ENCODE measurements at regions not wholly inside any gene's neighbourhood (a gene's known extent, or its start where the extent isn't known, plus 50 kb on each side); places are given as distances from the start of the nearest gene placed in this dataset.

DNA sequence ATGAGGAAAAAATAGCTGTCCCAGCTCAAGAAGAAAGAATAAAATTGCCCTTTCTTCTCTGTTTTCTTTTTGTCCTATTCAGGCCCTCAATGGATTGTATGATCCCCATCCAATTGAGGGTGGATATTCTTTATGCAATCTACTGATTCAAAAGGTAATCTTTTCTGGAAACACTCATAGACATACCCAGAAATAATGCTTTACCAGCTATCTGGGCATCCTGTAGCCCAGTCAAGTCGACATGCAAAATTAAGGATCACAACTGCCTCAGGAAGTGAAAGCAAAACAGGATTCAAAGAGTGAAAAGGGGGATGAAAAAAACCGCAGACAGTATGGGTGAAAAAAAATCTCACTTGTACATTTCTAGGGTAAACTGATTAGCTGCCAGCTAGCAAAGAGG, 410.1 kb downstream of the TBC1D32 start:
- no peak for DNase-seq

DNA sequence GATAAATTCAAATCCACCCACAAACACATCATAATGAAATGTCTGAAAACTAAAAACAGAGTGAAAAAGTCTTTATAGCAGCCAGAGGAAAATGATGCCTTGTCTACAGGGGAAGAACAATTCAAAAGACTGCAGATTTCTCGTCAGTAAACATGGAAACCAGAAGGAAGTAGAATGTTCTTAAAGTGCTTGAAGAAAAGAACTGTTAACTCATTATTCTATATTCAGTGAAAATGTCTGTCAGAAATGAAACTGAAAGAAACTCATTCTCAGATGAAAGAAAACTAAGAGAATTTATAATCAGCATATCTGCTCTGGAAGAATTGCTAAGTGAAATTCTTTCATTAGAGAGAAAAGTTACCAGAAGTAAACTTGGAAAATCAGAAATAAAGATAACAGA, 416.1 kb downstream of the TBC1D32 start:
- DNase-seq = no peak

DNA sequence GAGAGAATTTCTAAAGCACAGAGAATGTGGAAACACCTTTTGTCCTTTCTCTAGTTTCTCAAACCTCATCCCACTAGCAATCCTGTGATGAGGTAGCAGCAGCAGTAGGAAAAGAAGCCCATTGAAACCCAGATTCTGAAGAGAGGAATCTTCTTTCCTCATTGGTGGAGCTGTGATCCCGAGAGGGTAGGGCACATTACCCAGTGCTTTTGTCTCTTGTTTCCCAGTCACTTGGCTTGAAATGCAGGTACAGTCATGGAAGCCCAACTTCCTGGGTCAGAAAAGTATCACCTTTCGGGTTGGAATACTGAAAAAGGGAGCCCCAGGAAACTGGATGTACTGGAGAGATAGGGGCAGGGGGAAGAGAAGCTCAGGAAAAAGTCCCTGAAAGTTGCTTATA, 417.4 kb downstream of the TBC1D32 start:
- no peak for DNase-seq

DNA sequence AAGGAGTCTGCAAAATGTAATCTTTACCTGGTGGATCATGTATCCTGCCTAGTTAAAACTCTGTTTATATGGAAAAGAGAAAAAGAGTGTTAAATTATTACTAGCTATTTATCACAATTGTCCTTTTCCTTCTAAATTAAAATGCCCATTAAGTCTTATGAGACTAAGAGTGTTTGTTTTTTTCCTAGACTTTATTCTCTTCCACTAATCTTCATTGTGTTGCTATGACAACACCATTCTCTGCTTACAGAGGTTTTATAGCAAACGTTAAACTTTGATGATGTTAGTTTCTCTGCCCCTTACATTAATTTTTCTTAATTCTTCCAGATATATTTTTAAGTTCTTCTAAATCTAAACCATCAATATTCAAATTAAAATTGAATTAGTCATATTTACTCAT, 420.8 kb downstream of the TBC1D32 start:
- no peak for DNase-seq

DNA sequence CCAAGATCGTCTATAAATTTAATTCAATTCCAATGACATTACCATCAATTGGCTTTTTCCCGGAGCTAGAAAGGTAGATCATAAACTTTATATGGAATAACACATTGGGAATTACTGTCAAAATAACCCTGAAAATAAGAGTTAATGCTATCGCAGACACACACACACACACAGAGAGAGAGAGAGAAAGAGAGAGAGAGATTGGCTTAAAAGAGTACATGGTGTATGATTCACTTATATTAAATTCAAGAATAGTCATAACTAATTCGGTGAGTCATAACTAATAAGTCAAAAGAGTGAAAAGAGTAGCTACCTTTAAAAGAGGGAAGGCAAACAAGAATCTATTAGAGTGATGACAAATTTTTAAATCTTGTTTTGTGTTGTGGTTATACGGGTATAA, 425.5 kb downstream of the TBC1D32 start:
- DNase-seq = no peak

DNA sequence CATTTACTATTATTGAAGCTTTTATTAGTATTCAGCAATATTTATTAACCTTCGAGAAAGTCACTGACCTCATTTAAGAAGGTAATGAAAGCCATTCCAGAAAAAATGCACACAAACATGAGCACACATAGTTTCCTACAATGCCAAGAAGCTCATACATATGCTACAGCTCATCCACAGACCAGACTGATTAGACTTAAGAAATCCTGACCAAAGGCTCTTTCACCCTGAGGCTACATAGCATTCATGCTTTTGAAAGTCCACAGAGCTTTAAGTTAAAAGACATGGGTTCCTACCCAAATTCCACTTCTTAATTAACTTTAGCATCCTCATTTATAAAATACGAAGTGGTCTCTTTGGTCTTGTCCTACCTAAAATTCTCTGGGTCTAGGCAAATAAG, 430.4 kb downstream of the TBC1D32 start:
- DNase-seq = no peak

DNA sequence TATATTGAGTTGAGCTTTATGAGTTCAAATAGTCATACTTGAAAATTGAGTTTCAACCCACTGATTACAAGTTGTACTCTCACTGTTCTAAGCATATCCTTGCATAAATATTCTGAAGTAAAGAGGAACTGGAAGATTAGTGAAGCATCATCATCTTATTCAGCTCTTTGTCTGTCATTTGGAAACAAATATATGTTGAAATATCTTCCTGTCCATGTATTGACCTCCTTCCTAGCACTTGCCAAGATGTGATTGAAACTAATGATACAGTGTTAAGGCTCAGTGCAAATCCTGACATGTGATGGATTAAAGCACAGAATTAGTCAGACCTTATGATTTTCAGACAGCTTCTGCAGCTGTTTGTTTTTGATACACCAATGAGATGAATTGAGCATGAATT, 434.3 kb downstream of the TBC1D32 start:
- no peak for DNase-seq

DNA sequence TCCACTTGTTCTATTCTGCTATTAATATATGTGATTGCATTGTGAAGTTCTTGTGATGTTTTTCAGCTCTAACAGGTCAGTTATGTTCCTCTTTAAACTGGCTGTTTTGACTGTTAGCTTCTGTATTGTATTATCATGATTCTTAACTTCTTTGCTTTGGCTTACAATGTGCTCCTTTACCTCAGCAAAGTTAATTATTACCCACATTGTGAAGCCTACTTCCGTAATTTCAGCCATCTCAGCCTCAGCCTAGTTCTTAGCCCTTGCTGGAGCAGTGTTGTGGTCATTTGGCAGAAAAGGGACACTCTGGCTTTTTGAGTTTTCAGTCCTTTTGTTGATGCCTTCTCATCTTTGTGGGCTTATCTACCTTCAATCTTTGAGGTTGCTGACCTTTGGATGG, 440.2 kb downstream of the TBC1D32 start:
- DNase-seq = no peak

DNA sequence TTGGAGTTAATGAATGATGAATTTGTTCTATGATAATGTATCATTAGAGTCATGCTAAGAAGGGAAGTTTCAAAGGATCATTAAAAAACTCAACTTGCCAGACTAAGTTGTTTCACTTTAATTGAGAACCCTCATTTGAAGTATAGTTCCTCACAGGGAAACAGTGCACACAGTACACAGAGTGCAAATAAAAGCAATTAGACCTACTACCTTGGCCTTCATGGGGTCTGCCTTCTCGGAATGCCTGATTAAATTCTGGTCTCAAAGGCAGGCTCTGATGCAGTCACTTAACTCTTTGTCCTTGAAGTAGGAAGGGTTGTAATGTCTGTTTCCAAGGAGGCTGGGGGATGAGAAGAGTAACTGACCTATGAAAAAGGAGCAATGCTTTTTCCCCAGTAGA, 457.3 kb downstream of the TBC1D32 start:
- DNase-seq = no peak

DNA sequence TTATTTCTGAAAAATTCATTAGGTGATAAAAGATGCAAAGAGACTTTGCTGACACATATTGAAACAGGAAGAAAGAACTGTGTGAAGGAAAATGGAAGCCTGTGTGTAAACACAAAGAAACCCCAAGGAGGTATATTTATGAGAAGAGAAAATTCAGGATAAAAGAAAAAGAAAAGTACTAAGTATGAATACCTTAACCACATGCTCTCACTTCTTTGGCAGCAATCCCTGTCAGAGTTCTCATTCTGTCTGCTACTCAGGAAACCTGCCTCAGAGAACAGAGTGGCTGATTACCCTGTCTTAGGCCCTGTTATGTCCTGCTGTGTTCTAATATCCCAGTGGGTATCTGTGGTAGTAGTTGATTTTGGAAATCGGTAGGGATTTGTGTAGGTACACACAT, 457.9 kb downstream of the TBC1D32 start:
- DNase-seq = no peak

DNA sequence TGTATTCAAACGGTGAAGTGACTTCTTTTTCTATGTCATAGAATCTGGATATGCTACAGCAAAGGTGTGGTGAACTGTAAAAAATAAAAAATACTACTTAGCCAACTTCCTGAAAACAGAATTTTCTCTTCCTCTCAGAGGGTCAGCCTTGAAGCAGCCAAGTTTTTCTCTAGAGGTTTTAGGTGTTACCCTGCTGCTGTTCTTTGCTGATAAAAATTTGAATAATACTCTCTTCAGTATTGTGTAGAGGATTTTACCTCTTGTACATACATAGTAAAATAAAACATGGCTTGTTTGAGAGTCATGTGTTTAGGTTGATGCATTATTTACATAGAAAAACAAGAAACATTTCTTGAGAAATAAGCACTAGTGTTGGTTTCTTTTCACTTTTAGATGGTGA, 458.4 kb downstream of the TBC1D32 start:
- DNase-seq = no peak

DNA sequence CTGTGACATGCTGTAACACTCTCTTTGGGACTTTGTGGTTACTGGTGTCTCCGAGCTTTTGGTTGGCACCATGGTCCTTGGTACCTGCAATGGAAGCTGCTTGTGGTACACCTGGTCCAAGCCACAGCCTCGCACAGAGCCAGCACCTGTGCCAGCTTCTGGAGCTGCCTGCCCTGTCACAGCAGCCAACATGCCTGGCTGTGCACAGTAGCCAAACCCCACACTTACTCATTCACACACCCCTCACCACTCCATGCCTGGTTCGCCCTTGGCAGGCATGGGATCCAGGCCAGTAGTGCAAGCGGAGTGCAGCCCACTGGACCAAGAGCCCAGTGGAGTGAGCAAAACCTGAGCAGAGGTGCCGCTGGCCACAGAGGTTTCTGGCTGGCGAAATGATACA, 459.9 kb downstream of the TBC1D32 start:
- DNase-seq = no peak

DNA sequence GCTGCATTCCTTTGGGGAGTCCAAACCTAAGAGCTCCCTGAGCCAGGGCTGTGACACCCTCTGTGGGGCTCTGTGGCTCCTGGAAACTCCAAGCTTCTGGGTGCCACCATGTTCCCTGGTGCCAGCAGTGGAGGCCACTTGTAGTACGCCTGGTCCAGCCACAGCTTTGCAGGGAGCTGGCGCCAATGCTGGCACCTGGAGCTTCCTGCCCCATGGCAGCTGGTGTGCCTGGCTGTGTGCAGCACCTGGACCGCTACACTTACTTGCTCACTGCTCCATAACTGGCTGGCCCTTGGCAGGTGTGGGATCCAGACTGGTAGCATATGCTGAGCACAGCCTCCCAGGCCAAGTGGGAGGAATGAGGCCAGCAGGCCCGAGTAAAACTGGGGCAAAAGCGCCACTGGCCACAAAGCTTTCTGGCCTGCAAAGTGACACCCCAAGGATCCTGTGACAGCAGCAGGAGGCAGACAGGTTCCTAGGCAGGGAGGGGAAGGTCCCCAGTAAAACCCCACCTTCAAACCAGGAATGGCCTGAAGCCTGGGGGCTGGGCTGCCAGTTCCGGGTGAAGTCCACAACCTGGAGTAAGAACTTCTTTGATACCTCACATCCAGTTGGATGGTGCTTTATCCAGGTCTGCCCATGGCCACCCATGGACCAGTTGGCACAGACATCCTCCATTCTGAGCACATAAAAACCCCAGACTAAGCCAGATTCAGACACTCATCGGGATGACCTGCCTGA, 461.0 kb downstream of the TBC1D32 start:
- no peak for DNase-seq

DNA sequence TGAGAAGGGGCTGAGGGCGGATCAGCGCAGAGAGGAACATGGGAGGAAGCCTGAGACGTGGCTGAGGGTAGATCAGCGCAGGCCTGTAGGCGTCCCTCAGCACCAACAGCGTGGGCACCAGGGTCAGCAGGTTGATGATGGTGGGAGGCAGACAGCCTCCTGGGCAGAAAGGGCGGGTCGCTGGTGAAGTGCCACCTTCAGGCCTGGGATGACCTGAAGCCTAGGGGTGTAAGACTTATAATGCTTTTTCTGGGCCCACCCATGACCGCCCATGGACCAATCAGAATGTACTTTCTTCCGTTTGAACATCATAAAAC, 462.1 kb downstream of the TBC1D32 start:
- no peak for DNase-seq

DNA sequence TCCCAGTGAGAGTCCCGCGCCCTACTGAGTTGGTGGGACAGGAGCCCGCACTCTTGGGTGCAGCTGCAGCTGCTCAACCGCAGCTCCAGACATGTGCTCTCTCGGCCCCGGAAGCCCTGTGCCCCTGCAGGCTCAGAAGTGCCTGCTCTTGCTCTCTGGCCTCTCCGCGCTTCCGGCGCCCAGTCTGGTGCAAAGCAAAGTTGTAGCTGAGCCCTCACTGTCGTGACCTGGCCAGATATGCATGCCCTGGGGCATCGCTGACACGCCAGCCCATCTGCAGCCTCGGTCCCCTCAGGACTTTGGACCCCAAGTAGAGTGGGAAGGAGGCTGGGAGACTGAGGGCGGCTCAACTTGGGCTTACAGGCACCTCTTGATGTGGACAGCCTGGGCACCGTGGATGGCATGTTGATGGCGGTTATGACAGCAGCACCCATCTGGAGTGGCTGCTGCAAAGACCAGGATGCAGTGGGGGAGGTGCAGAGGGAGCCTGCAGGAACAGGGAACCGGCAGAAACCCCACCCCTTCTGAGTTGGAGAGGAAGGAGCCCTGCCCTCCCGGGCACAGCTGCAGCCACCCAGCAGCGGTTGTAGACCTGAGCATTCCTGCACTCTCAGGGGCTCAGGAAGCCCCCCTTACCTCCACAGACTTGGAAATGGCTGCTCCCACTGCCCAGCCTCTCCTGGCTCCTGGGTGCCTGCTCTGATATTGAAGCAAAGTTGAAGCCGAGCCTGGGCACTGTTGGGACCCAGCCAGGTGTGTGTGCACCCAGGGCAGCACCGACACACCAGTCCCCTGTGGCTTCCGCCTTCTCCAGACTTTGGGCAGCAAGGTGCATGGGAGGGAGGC, 462.6 kb downstream of the TBC1D32 start:
- DNase-seq = no peak

DNA sequence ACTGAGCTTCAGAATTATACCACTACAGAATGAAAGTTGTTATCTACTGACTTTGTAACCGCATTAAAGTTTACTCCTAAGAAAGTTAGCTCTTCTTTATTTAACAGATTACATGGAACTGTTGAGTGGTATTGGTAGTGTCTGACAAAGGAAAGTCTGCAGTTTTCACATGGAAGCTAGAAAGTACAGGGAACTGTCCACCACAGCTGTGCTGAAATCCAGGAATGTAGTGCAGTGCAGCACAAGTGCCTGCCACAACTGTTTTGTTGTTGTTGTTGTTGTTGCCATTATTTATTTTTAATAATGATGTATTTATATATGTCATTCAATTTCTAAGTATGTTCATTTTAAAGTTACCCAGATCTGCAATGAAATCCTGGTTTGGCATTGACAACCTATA, 464.9 kb downstream of the TBC1D32 start:
- no peak for DNase-seq

DNA sequence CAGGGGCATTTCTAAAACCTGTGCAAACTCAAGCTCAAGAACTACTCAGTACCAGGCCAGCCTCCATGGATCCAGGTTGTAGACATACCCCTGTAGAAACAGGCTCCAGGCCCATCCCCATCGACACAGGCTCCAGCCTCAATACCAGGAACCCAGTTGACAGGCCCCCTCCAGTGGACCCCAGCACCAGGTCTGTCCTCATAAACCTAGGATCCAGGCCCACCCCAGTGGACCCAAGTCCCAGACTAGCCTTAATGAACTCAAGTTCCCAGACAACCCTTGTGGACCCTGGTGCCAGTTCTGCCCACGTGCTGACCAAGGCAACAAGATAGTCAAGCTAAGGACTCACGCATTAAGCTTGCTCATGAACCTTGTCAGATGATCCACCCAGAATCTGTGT, 476.9 kb downstream of the TBC1D32 start:
- DNase-seq = no peak

DNA sequence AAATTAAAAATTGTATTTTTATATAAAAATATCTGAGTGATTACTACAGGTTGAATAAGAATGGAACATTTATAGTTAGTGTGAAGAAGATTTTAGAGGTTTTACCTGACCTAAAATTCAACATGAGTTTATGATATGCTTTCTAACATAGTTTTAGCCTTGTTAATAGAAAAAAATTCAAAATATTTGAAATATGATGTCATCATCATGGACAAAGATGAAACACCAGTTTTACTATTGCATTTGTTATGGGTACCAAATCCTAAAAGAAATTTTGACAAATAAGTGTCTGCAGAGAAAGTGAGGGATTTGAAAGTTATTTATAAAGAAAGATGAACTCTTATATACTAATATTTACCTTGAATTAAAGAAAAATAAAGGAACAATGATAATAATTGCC, 479.7 kb downstream of the TBC1D32 start:
- DNase-seq = no peak

DNA sequence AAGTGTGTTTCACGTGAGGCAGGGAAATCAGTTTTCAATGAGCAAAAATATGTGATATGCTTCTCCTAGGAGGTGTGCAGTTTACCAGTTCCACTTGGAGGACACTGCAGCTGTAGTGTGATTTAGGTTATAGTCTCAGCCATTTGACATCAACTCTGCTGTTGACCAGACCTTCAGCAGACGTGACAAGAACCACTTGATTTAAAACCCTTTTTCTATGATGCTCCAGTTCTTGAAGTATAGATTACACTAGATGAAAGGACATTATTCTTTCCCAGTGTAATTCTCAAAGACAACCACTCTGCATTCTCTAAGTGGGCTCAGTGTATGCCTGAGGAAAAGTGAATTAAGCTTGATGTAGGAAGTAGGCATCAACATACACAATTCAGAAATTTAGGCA, 480.8 kb downstream of the TBC1D32 start:
- no peak for DNase-seq

DNA sequence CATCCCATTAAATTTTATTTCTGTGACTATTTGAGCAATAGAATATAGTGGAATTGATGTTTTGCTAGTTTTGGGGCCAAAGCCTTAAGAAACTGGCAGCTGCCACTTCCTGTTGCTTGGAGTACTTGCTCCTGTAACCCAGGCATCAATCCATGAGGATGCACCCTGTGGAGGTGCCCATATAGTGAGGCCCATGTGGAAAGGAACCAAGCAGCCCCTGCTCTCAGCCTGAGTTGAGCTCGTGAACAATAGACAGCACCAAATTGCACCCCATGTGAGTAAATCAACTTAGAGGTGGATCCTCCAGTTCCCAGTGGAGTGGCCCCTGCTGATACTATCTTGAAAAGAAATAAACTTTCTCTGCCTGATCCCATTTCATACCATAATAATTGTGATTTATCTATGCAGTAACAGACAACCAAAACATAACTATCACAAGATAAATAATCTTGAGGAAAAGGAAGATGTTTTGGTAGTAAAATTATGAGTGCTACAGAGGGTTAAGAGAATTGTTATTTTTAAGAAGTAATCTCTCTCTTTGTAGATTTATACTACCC, 481.9 kb downstream of the TBC1D32 start:
- no peak for DNase-seq

DNA sequence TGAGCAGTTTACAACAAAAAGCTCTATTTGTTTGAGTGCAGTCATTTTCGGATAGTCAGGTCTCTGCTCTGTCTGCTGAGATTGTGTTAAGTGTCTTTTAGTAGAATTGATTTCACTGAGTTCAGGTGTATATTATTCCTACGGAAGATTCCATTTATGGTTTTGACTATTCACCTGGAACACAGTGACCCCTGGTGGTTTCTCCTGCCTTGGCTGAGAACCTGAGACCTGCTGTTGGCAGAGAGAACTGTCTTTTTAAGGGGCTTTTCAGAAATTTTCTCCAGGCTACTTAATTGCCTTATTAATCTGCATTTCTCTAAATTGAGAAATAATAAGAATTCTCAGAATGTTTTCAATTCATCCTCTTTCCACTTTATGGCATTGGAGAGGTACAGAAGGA, 508.0 kb downstream of the TBC1D32 start:
- DNase-seq = no peak

DNA sequence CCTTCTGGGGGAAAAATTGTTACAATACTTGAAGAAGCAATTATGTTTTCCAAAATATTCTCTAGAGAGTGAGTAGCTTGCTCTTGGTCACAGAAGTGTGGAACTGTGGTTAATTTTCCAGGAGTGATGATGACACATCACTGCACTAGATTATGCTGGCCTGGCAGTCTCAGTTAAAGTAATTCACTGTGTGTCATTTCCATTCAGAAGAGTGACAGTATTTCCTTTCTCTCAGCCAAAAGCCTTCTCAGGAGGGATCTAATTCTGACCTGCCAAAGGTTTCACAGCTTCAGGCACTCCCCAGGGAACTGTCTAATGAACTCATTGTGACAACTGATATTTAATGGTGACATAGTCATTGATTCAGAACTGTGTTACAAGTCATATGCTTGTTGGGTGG, 517.5 kb downstream of the TBC1D32 start:
- no peak for DNase-seq

DNA sequence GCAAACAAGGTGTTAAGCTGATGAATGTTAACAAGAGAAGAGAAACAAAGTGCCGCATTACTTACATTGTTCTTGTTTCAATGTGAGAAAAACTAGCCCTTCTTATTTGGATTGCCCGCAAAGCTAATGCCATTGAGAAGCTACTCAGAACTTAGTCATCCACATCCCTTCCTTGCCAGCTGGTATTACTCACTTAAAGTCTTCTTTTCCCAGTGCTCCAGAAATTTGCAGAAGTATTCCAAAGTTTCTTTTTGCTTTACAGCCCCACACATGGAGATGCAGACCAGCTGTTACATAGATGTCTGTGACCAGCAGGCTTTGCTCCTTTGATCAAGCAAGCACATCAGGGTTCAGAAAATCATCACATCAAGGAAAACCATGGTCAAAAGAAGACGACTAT, 529.0 kb downstream of the TBC1D32 start:
- no peak for DNase-seq

DNA sequence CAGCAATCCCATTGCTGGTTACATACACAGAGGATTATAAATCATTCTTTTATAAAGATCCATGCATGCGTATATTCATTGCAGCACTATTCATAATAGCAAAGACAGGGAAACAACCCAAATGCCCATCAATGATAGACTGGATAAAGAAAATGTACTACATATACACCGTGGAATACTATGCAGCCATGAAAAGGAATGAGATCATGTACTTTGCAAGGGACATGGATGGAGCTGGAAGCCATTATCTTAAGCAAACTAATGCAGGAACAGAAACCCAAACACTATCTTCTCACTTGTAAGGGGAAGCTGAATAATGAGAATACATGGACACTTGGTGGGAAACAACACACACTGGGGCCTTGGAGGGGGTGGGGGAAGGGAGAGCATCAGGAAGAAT, 529.7 kb downstream of the TBC1D32 start:
- no peak for DNase-seq

DNA sequence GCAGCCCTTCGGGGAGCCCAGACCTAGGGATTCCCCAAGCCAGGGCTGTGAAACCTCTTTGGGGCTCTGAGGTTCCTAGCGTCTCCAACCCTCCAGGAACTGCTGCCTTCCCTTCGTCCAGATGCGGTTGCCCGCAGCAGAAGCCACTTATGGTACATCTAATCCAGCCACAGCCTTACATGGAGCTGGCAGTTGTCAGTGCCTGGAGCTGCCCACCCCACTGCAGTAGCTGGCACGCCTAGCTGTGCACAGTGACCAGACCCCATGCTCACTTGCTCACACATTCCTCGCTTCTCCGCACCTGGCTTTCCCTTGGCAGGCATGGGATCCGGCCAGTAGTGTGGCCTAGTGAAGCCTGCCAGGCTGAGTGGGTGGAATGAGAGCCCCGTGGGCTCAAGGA, 547.6 kb downstream of the TBC1D32 start:
- DNase-seq = no peak

Measured in 8988T (cell line).